Endothelial cell of umbilical vein (primary cell): ENCODE measurements at regions not wholly inside any gene's neighbourhood (a gene's known extent, or its start where the extent isn't known, plus 50 kb on each side); places are given as distances from the start of the nearest gene placed in this dataset.

Experiments used
- CTCF ChIP-seq, 2 donors: IDR thresholded peaks; 1 replicate in 1 of 2; 2 replicates in 1 of 2; pipeline ENCODE4 v1.5.1; 2011; ENCODE audit warnings: low read length in 2 of 2, mild to moderate bottlenecking in 2 of 2, moderate library complexity in 2 of 2, control low read depth in 1 of 2, inconsistent platforms in 1 of 2, low read depth in 1 of 2; ENCODE audit not compliant: insufficient read depth in 1 of 2; ENCODE audit errors: extremely low read depth in 1 of 2
- EZH2 ChIP-seq: IDR thresholded peaks from 2 replicates; pipeline ENCODE4 v1.6.1; 2012; ENCODE audit warnings: borderline replicate concordance, low read depth, mild to moderate bottlenecking, moderate library complexity, low read length, inconsistent platforms; ENCODE audit not compliant: severe bottlenecking
- FOS ChIP-seq: IDR thresholded peaks from 2 replicates; pipeline ENCODE4 v1.6.1; 2011; ENCODE audit warnings: mild to moderate bottlenecking, low read length, moderate library complexity, borderline replicate concordance; ENCODE audit not compliant: insufficient read depth
- GATA2 ChIP-seq: IDR thresholded peaks from 2 replicates; pipeline ENCODE4 v1.7.0; 2011; ENCODE audit warnings: low read depth, mild to moderate bottlenecking, moderate library complexity, mixed read lengths, low read length; ENCODE audit not compliant: insufficient read length, insufficient read depth
- JUN ChIP-seq: IDR thresholded peaks from 2 replicates; pipeline ENCODE4 v1.6.1; 2011; ENCODE audit warnings: borderline replicate concordance, low read depth; ENCODE audit not compliant: insufficient read length, insufficient read depth
- MAX ChIP-seq: IDR thresholded peaks from 2 replicates; pipeline ENCODE4 v1.6.1; 2011; ENCODE audit not compliant: insufficient read depth, insufficient read length
- MYC ChIP-seq: IDR thresholded peaks from one replicate; pipeline ENCODE4 v1.6.1; 2011; ENCODE audit warnings: mild to moderate bottlenecking, low read depth, low read length
- POLR2A ChIP-seq: IDR thresholded peaks from 2 replicates; pipeline ENCODE4 v1.6.1; 2012; ENCODE audit warnings: low read depth, mild to moderate bottlenecking, control low read depth, low read length
- POLR2AphosphoS5 ChIP-seq: IDR thresholded peaks from 2 replicates; pipeline ENCODE4 v1.6.1; 2012; ENCODE audit warnings: low read depth, mild to moderate bottlenecking, control low read depth, low read length, moderate library complexity; ENCODE audit not compliant: insufficient read depth

GRCh38 chr3:159761848-159762635 is 226.6 kb upstream of the IL12A start:
- TF ChIP-seq CTCF (IDR thresholded peaks at IDR 0.05; ENCODE audit: extremely low read depth in 1 of 2, insufficient read depth in 1 of 2, low read depth in 1 of 2, low read length in 2 of 2) (no peak), EZH2 (no peak), POLR2A (no peak), MAX (no peak), POLR2AphosphoS5 (no peak), JUN (no peak), MYC (no peak), FOS (no peak), GATA2 (no peak)
